ENCODE measurements at regions not wholly inside any gene's neighbourhood (a gene's known extent, or its start where the extent isn't known, plus 50 kb on each side); places are given as distances from the start of the nearest gene placed in this dataset.
"Not testable (repeated sequence)": the region's sequence is repeated elsewhere in the genome, so short reads cannot be mapped to it uniquely, and the experiment has no call there.

- no peak for DNase-seq (ENCODE audit: low spot score)
Measured at GRCh38 chr4:53713767-53714166, 122.5 kb upstream of the LNX1 start.

GRCh38 chr4:53713296-53713695, 122.0 kb upstream of the LNX1 start:
- no peak for DNase-seq (ENCODE audit: low spot score)

DNA sequence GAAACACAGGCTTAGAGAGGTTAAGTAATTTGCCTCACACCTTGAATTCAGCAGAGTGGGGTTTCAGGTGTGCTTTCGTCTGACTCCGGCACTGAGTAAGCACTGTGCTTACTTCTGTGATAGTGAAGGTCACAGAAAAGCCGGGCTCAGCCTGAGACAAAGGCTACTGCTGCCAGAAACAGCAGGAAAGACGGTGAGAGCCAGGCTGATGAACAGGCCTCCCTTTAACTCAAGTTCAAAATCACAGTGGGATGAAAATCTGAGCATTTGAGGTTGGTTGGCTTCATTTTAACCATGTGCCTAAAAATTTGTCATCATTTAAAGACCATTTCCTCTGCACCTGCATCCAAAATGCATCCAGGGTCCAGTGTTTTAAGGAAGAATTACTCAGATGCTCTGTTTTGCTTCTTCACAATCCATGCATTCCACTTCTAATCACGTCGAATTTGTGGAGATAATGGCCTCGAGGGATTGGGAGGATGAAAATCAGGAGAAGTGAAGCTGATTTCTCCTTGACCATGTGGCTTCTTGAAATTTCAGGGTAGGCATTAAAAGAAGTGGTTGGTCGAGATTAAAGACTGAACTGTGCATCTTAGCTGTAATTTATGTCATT, 121.2 kb upstream of the LNX1 start:
- no peak for DNase-seq (ENCODE audit: low spot score)

DNA sequence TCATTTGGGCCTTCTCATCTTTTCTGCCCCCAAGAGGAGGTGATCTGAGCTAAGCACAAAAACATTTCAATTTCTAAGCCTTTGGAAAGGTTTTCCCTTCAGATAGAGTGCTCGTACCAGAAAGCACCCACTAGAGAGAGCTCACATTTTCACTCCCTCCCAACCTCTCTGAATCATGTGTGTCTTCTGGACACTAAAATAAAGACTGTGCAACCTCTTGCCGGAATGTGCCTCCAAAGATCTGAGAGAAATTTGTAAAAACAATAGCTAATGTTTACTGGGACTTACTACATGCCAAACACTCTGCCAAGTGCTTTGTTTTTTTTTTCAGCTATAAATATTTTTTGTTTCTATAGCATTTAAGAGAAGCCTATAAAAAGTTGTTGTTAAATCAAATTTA, 120.6 kb upstream of the LNX1 start:
- no peak for DNase-seq (ENCODE audit: low spot score)

- no peak for DNase-seq (ENCODE audit: low spot score)
Measured at GRCh38 chr4:53709693-53710092, 118.4 kb upstream of the LNX1 start.

DNA sequence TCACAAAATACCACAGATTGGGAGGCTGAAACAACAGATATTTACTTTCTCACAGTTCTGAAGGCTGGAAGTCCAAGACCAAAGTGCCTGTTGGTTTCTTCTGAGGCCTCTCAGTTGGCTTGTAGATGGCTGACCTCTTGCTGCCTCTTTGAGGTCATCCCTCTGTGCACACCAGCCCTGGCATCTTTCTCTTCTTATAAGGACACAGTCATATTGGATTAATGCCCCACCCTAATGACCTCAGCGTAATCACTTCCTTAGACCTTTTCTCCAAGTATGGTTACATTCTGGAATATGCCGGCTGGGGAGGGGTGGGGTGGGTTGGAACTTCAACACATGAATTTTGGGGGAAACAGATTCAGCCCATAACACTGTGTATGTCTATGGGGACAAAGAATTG, 116.2 kb upstream of the LNX1 start:
- no peak for DNase-seq (ENCODE audit: low spot score)

- no peak for DNase-seq (ENCODE audit: low spot score)
Measured at GRCh38 chr4:53706422-53707032, 115.2 kb upstream of the LNX1 start.

DNA sequence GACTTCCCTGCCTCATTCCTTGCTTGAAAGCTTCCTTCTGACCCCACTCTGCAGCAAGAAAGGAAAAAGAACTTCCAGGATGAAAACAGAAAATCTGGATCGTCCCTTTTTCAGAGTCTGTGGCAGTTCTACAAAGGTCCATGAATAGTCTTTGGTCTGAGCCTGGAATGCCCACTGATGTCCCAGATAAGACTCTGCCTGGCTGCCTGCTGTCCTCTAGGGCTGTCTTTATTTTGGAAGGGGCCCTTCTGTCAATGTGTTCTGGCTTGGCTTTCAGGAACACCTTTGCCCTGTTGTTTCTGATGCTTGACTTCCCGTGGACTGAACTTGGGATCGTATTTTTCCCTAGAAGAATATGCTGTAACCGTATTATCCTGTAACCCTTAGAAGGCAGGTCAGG, 114.7 kb upstream of the LNX1 start:
- no peak for DNase-seq (ENCODE audit: low spot score)

GRCh38 chr4:53705151-53705764, 114.0 kb upstream of the LNX1 start:
- no peak for DNase-seq (ENCODE audit: low spot score)

DNA sequence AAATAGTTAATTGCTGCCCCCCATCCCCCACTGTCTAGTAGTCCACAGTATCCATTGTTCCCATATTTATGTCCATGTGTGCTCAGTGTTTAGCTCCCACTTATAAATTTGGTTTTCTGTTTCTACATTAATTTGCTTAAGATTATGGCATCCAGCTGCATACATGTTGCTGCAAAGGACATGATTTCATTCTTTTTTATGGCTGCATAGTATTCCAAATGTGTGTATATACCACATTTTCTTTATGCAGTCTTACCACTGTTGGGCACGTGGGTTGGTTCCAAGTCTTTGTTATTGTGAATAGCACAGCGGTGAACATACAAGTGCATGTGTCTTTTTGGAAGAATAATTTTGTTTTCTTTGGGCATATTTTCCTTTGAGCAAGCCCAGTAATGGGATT, 113.0 kb upstream of the LNX1 start:
- DNase-seq (ENCODE audit: low spot score) = no peak

DNA sequence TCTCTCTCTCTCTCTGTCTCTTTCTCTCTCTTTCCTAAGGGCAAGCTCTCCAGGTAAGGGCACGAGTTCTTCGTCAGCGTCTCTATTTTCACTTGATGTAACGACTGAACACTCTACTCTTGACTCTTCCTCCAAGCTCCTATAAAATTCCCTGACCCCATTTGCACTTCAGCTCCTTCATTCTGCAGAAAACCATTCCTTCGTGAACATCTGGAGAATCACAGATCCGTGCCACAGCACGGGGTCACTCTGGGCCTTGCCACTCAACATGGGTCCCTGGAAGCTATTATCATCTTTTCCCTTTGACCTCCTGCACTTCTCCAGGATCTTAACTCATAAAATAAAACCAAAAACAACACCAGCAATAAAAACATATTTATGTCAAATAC, 112.0 kb upstream of the LNX1 start:
- no peak for DNase-seq (ENCODE audit: low spot score)

GRCh38 chr4:53702334-53703266, 111.3 kb upstream of the LNX1 start:
- DNase-seq (ENCODE audit: low spot score) = no peak

GRCh38 chr4:53701260-53701659, 110.0 kb upstream of the LNX1 start:
- not testable (repeated sequence) for DNase-seq (ENCODE audit: low spot score)

DNA sequence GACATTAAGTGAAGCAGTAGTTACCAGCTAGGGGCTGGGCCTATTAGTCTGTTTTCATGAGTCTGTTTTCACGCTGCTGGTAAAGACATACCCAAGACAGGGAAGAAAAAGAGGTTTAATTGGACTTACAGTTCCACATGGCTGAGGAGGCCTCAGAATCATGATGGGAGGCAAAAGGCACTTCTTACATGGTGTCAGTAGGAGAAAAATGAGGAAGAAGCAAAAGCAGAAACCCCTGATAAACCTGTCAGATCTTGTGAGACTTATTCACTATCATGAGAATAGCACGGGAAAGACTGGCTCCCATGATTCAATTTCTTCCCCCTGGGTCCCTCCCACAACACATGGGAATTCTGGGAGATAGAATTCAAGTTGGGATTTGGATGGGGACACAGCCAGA, 108.0 kb upstream of the LNX1 start:
- DNase-seq (ENCODE audit: low spot score) = not testable (repeated sequence)

GRCh38 chr4:53697016-53697685, 105.9 kb upstream of the LNX1 start:
- DNase-seq (ENCODE audit: low spot score) = no peak

- no peak for DNase-seq (ENCODE audit: low spot score)
Measured at GRCh38 chr4:53695540-53696463, 104.5 kb upstream of the LNX1 start.

- no peak for DNase-seq (ENCODE audit: low spot score)
Measured at GRCh38 chr4:53694666-53695065, 103.4 kb upstream of the LNX1 start.

GRCh38 chr4:53693909-53694308, 102.6 kb upstream of the LNX1 start:
- no peak for DNase-seq (ENCODE audit: low spot score)

- no peak for DNase-seq (ENCODE audit: low spot score)
Measured at GRCh38 chr4:53693408-53693807, 102.1 kb upstream of the LNX1 start.

GRCh38 chr4:53688186-53688790, 97.0 kb upstream of the LNX1 start:
- no peak for DNase-seq (ENCODE audit: low spot score)

DNA sequence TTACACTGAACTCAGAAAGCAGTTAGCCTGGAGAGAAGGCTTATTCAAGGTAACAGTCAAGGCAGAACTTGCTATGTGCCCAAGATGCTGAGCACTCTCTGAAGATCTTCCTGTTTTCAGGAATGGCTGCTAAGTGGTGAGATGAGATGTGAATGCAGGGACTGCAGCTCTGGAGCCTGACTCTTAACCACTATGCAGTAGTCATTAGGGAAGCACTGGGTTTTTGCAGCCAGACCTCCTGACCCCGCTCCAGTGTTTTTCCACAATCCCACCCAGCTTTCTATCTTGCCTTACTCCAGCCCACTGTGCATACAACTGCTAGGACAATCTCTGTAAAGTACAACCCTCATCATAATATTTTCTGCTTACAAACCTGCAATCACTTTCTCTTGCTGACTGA, 95.2 kb upstream of the LNX1 start:
- no peak for DNase-seq (ENCODE audit: low spot score)

Measured in CD4-positive, alpha-beta T cell treated with Interleukin-6 at 100 ng/mL for 8 hours (primary cell).